ENCODE measurements at regions not wholly inside any gene's neighbourhood (a gene's known extent, or its start where the extent isn't known, plus 50 kb on each side); places are given as distances from the start of the nearest gene placed in this dataset.

- TF ChIP-seq PATZ1 (CRISPR knock-in tag; IDR thresholded peaks at IDR 0.05; ENCODE audit: borderline replicate concordance) (no peak), CREB5 (CRISPR knock-in tag; IDR thresholded peaks at IDR 0.05; ENCODE audit: low read depth) (no peak), ZFP3 (CRISPR knock-in tag; IDR thresholded peaks at IDR 0.05) (no peak), ARNTL (CRISPR knock-in tag; IDR thresholded peaks at IDR 0.05; ENCODE audit: borderline replicate concordance, low read depth) (no peak), TCF4 (CRISPR knock-in tag; IDR thresholded peaks at IDR 0.05; ENCODE audit: borderline replicate concordance) (no peak), BACH2 (CRISPR knock-in tag; IDR thresholded peaks at IDR 0.05; ENCODE audit: borderline replicate concordance) (no peak), TSHZ2 (CRISPR knock-in tag; IDR thresholded peaks at IDR 0.05) (no peak), TOX (CRISPR knock-in tag; IDR thresholded peaks at IDR 0.05; ENCODE audit: borderline replicate concordance) (no peak), ZNF565 (CRISPR knock-in tag; conservative IDR thresholded peaks at IDR 0.05; ENCODE audit: low read depth) (no peak), OSR1 (CRISPR knock-in tag; IDR thresholded peaks at IDR 0.05) (no peak)
Measured at GRCh38 chr1:220971221-220971620, 92.0 kb downstream of the HLX start.
